HG03571 (cell line): ENCODE measurements at regions not wholly inside any gene's neighbourhood (a gene's known extent, or its start where the extent isn't known, plus 50 kb on each side); places are given as distances from the start of the nearest gene placed in this dataset.
A peak's percentile ranks its signal among the peaks of the same experiment; 100 is the strongest.

ENCODE experiments used
- ATAC-seq: cut with Tn5 transposase; IDR thresholded peaks from one replicate; pipeline ENCODE4 v1.9.1; 2021; ENCODE audit not compliant: unreplicated experiment

- ATAC-seq, result no peak
Observed at GRCh38 chr12:44961887-44962286, 85.8 kb upstream of the NELL2 start.

- ATAC-seq, result no peak
Observed at GRCh38 chr12:44960856-44961255, 84.7 kb upstream of the NELL2 start.

DNA sequence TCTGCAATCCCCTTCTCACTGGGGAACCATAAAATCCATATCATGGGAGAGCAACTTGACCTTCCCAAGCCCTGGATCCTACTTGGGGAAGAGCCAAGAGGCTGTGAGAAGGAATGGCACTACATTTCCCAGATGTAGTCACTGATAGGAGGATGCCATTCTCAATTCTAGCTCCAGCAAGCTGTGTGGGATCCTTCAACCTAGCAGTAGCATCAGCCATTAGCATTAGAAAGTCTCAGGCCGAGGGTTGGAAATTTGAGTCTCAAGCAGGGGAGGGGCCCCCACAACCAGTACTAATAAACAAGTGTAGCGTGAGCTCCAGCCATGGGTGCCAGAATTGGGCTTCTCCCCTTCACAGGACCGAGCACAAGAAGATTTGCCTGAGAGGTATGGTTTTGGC, 84.3 kb upstream of the NELL2 start:
- no peak for ATAC-seq

DNA sequence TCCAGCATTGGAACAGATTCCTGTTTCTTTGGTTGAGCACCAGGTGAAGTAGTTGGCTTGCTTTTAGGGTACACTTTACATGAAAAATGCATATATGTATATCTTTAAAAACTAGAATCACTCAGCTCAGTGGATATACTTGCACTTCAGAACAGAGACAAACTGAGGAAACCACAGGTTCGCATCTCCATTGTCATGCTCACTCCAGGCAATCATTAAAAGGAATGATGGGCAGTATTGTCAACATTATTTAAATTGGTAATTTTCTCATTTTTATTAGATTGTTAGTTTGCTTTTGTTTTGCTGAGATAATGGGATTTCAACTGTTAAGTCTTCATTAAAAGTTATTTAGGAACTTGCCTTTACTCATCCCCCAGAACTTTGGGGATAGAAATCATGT, 71.0 kb upstream of the NELL2 start:
- ATAC-seq, result no peak

DNA sequence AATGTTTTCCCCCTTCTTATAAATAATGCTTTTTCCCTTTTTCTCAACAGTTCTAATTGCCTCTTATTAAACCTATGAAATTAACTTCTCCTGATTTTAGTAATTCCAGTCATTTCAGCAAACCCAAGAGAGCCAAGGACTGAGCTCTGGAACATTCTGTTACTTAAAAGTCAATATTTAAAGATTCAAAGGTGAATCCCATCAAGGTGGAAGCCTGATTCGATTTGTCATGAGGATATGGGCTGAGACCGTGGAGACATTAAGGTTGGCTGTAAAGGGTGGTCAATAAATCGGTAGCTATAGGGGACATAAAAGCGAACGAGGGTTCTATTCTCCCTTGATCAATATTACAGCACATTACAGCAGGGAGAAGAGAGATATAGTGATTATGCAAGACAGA, 66.6 kb upstream of the NELL2 start:
- ATAC-seq, result no peak

GRCh38 chr12:44930972-44931600, 55.0 kb upstream of the NELL2 start:
- peak; percentile 62 for ATAC-seq

DNA sequence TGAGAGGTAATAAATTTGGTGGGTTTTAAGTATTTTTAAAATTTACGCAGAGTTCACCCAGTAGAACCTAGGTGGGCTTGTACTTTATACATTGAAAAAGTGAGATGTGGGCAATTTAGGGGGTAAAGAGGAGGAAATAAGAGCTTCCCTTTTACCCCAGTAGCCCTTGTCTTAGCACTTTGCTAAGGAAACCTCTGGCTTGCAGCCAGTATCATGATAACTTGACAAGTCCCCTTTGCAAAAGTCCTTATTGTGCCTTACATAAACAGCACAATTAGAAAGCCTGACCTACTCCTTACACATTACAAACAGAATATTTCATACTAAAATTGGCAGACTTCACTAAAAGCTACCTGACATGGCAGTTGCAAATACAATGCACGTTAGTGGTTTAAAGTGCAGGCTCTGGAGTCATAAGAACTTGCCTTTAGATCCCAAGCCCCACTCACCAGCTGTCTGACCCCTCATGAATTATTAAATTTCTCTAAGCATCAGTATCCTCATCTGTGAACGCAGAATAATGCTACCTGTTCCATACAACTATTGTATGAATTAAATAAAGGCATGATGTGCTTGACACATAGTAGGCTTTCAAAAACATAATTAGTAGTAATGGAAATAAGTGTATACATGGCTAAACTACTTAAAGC, 53.2 kb upstream of the NELL2 start:
- no peak for ATAC-seq
